T-helper 2 cell treated with Interferon-gamma antibody and Interleukin-4, amounts not matched to agents 5 μg/mL and 100 μg/mL, for 36 hours (primary cell): ENCODE measurements at regions not wholly inside any gene's neighbourhood (a gene's known extent, or its start where the extent isn't known, plus 50 kb on each side); places are given as distances from the start of the nearest gene placed in this dataset.
"Not testable (repeated sequence)": the region's sequence is repeated elsewhere in the genome, so short reads cannot be mapped to it uniquely, and the experiment has no call there.

Source experiments
- DNase-seq: peaks from one replicate; pipeline ENCODE4 v3.0.0; 2021; ENCODE audit warnings: low spot score
- H3K27ac Mint-ChIP-seq: one replicate; pipeline ENCODE4 v1.8.0; 2021; ENCODE audit warnings: mild to moderate bottlenecking, mixed read lengths
- H3K27me3 Mint-ChIP-seq: one replicate; pipeline ENCODE4 v1.8.0; 2021; ENCODE audit warnings: low read depth, mixed read lengths
- H3K36me3 Mint-ChIP-seq: one replicate; pipeline ENCODE4 v1.8.0; 2021; ENCODE audit warnings: low read depth, mixed read lengths
- H3K4me1 Mint-ChIP-seq: one replicate; pipeline ENCODE4 v1.8.0; 2021; ENCODE audit warnings: low read depth, mixed read lengths
- H3K4me3 Mint-ChIP-seq: one replicate; pipeline ENCODE4 v1.8.0; 2022; ENCODE audit warnings: mild to moderate bottlenecking, moderate library complexity, mixed read lengths
- H3K9me3 Mint-ChIP-seq: one replicate; pipeline ENCODE4 v1.8.0; 2021; ENCODE audit warnings: mixed read lengths

- not testable (repeated sequence) for H3K27me3 Mint-ChIP-seq, H3K36me3 Mint-ChIP-seq, H3K4me1 Mint-ChIP-seq
- H3K9me3 Mint-ChIP-seq = peaks cover 62% of the 10 kb centered on the region
- DNase-seq = peak; percentile 21
- H3K27ac Mint-ChIP-seq = peak overlapping the region; percentile 41
- H3K4me3 Mint-ChIP-seq = peak overlapping the region; percentile 19
These were observed 1504.6 kb upstream of the DEFB115 start for GRCh38 chr20:29752644-29753425.

- peaks cover 62% of the 10 kb centered on the region for H3K9me3 Mint-ChIP-seq
- not testable (repeated sequence) for H3K27me3 Mint-ChIP-seq, H3K4me1 Mint-ChIP-seq, H3K27ac Mint-ChIP-seq, H3K36me3 Mint-ChIP-seq, DNase-seq, H3K4me3 Mint-ChIP-seq
These were observed 1504.1 kb upstream of the DEFB115 start for GRCh38 chr20:29753426-29753746.

- not testable (repeated sequence) for H3K4me3 Mint-ChIP-seq, H3K36me3 Mint-ChIP-seq, DNase-seq, H3K27me3 Mint-ChIP-seq, H3K4me1 Mint-ChIP-seq, H3K27ac Mint-ChIP-seq
- H3K9me3 Mint-ChIP-seq = peaks cover 59% of the 10 kb centered on the region
These were observed 1503.6 kb upstream of the DEFB115 start for GRCh38 chr20:29753879-29754278.

- H3K9me3 Mint-ChIP-seq = peaks cover 49% of the 10 kb centered on the region
- H3K27ac Mint-ChIP-seq, H3K4me1 Mint-ChIP-seq, DNase-seq, H3K4me3 Mint-ChIP-seq, H3K36me3 Mint-ChIP-seq, H3K27me3 Mint-ChIP-seq: not testable (repeated sequence)
These were observed 1501.5 kb upstream of the DEFB115 start for GRCh38 chr20:29755854-29756498.

- H3K4me3 Mint-ChIP-seq = no peak overlapping the region
- no peaks in the 10 kb centered on the region for H3K27me3 Mint-ChIP-seq
- H3K9me3 Mint-ChIP-seq = peaks cover 42% of the 10 kb centered on the region
- DNase-seq = no peak
- peaks cover 5% of the 10 kb centered on the region for H3K36me3 Mint-ChIP-seq
- H3K27ac Mint-ChIP-seq = no peak overlapping the region
- H3K4me1 Mint-ChIP-seq = peaks cover 2% of the 10 kb centered on the region
These were observed 1500.8 kb upstream of the DEFB115 start for GRCh38 chr20:29756664-29757063.

- peaks cover 30% of the 10 kb centered on the region for H3K9me3 Mint-ChIP-seq
- not testable (repeated sequence) for H3K4me3 Mint-ChIP-seq, H3K36me3 Mint-ChIP-seq, H3K4me1 Mint-ChIP-seq, H3K27ac Mint-ChIP-seq, DNase-seq, H3K27me3 Mint-ChIP-seq
These were observed 1495.7 kb upstream of the DEFB115 start for GRCh38 chr20:29761621-29762385.

- H3K27me3 Mint-ChIP-seq = no peaks in the 10 kb centered on the region
- H3K4me3 Mint-ChIP-seq = no peak overlapping the region
- H3K36me3 Mint-ChIP-seq = peaks cover 1% of the 10 kb centered on the region
- DNase-seq = no peak
- no peak overlapping the region for H3K27ac Mint-ChIP-seq
- no peaks in the 10 kb centered on the region for H3K4me1 Mint-ChIP-seq
- H3K9me3 Mint-ChIP-seq = peaks cover 27% of the 10 kb centered on the region
These were observed 1494.8 kb upstream of the DEFB115 start for GRCh38 chr20:29762620-29763019.

GRCh38 chr20:29763821-29764511 lies 1493.5 kb upstream of the DEFB115 start:
- no peak overlapping the region for H3K4me3 Mint-ChIP-seq
- peaks cover 30% of the 10 kb centered on the region for H3K9me3 Mint-ChIP-seq
- H3K36me3 Mint-ChIP-seq = peaks cover 1% of the 10 kb centered on the region
- no peaks in the 10 kb centered on the region for H3K27me3 Mint-ChIP-seq
- no peak for DNase-seq
- H3K27ac Mint-ChIP-seq = no peak overlapping the region
- H3K4me1 Mint-ChIP-seq = no peaks in the 10 kb centered on the region

GRCh38 chr20:29764922-29765610 lies 1492.4 kb upstream of the DEFB115 start:
- not testable (repeated sequence) for H3K27me3 Mint-ChIP-seq, H3K4me3 Mint-ChIP-seq, H3K27ac Mint-ChIP-seq, H3K36me3 Mint-ChIP-seq, DNase-seq, H3K4me1 Mint-ChIP-seq
- H3K9me3 Mint-ChIP-seq = peaks cover 37% of the 10 kb centered on the region

- H3K36me3 Mint-ChIP-seq, H3K4me3 Mint-ChIP-seq, H3K27ac Mint-ChIP-seq, H3K27me3 Mint-ChIP-seq, DNase-seq, H3K4me1 Mint-ChIP-seq: not testable (repeated sequence)
- H3K9me3 Mint-ChIP-seq = peaks cover 41% of the 10 kb centered on the region
These were observed 1479.4 kb upstream of the DEFB115 start for GRCh38 chr20:29778033-29778432.

- H3K4me3 Mint-ChIP-seq, H3K27me3 Mint-ChIP-seq, DNase-seq, H3K4me1 Mint-ChIP-seq, H3K36me3 Mint-ChIP-seq, H3K27ac Mint-ChIP-seq: not testable (repeated sequence)
- peaks cover 52% of the 10 kb centered on the region for H3K9me3 Mint-ChIP-seq
These were observed 1476.2 kb upstream of the DEFB115 start for GRCh38 chr20:29781217-29781616.

GRCh38 chr20:29781891-29782290 lies 1475.6 kb upstream of the DEFB115 start:
- not testable (repeated sequence) for DNase-seq, H3K4me1 Mint-ChIP-seq, H3K4me3 Mint-ChIP-seq, H3K36me3 Mint-ChIP-seq, H3K27ac Mint-ChIP-seq, H3K27me3 Mint-ChIP-seq
- H3K9me3 Mint-ChIP-seq = peaks cover 58% of the 10 kb centered on the region

- H3K9me3 Mint-ChIP-seq = peaks cover 65% of the 10 kb centered on the region
- H3K4me3 Mint-ChIP-seq, H3K27me3 Mint-ChIP-seq: not testable (repeated sequence)
These were observed 1470.0 kb upstream of the DEFB115 start for GRCh38 chr20:29787456-29787855.

More at GRCh38 chr20:29787456-29787855, 1470.0 kb upstream of the DEFB115 start:
- H3K27ac Mint-ChIP-seq = peak overlapping the region; percentile 28
- H3K4me1 Mint-ChIP-seq, DNase-seq, H3K36me3 Mint-ChIP-seq: not testable (repeated sequence)
